GM23338 (cell line): ENCODE measurements at regions not wholly inside any gene's neighbourhood (a gene's known extent, or its start where the extent isn't known, plus 50 kb on each side); places are given as distances from the start of the nearest gene placed in this dataset.
A peak's percentile ranks its signal among the peaks of the same experiment; 100 is the strongest.

Source experiments
- ATAC-seq: fragments of 200-7000 bp; cut with Tn5 transposase; 3 replicates; pipeline ENCODE4 v1.9.1; 2020
- DNase-seq: peaks from one replicate; pipeline ENCODE4 v3.0.0-alpha.2; 2015; ENCODE audit warnings: low spot score
- H2AFZ ChIP-seq: fragments of 200-600 bp; sonication (generic); 2 replicates; pipeline ENCODE4 v1.8.0; 2016; ENCODE audit warnings: antibody characterized with exemption, mild to moderate bottlenecking, moderate library complexity
- H3F3A ChIP-seq: fragments of 200-600 bp; sonication (generic); replicated peaks from 2 replicates; pipeline ENCODE4 v1.8.0; 2017; ENCODE audit warnings: antibody characterized with exemption, mixed run types, low read depth
- H3K27ac ChIP-seq: fragments of 200-600 bp; sonication (generic); 2 replicates; pipeline ENCODE4 v1.6.1; 2016; ENCODE audit warnings: low read depth
- H3K27me3 ChIP-seq: fragments of 200-600 bp; sonication (generic); 2 replicates; pipeline ENCODE4 v1.8.0; 2016; ENCODE audit warnings: mild to moderate bottlenecking, mixed run types, moderate library complexity; ENCODE audit not compliant: insufficient read depth
- H3K36me3 ChIP-seq: fragments of 200-600 bp; sonication (generic); 2 replicates; pipeline ENCODE4 v1.8.0; 2016; ENCODE audit warnings: mild to moderate bottlenecking; ENCODE audit not compliant: insufficient read depth
- H3K4me1 ChIP-seq: fragments of 200-600 bp; sonication (generic); 2 replicates; pipeline ENCODE4 v1.8.0; 2016; ENCODE audit warnings: mild to moderate bottlenecking, moderate library complexity; ENCODE audit not compliant: insufficient read depth
- H3K4me2 ChIP-seq: fragments of 200-600 bp; sonication (generic); 2 replicates; pipeline ENCODE4 v1.7.1; 2017; ENCODE audit warnings: mixed run types
- H3K4me3 ChIP-seq: fragments of 200-600 bp; sonication (generic); 2 replicates; pipeline ENCODE4 v1.6.1; 2016; ENCODE audit warnings: mixed run types
- H3K79me2 ChIP-seq: fragments of 200-600 bp; sonication (generic); replicated peaks from 2 replicates; pipeline ENCODE4 v1.8.0; 2017; ENCODE audit warnings: mild to moderate bottlenecking; ENCODE audit not compliant: insufficient read depth
- H3K9me2 ChIP-seq: fragments of 200-600 bp; sonication (generic); 2 replicates; pipeline ENCODE4 v1.8.0; 2017; ENCODE audit not compliant: insufficient read depth
- H4K20me1 ChIP-seq: fragments of 200-600 bp; sonication (generic); replicated peaks from 2 replicates; pipeline ENCODE4 v1.8.0; 2017; ENCODE audit warnings: mild to moderate bottlenecking; ENCODE audit not compliant: insufficient read depth
- H3K27ac Mint-ChIP-seq: 2 replicates; pipeline ENCODE4 v1.8.0; 2020; ENCODE audit warnings: inconsistent platforms, mild to moderate bottlenecking, moderate library complexity, mixed read lengths
- H3K27me3 Mint-ChIP-seq: 3 replicates; pipeline ENCODE4 v1.8.0; 2022; ENCODE audit warnings: low read depth, mild to moderate bottlenecking, moderate library complexity, mixed read lengths, inconsistent platforms; ENCODE audit not compliant: insufficient read depth, poor library complexity
- H3K36me3 Mint-ChIP-seq: 3 replicates; pipeline ENCODE4 v1.8.0; 2021; ENCODE audit warnings: low read depth, mild to moderate bottlenecking, inconsistent platforms, moderate library complexity, mixed read lengths
- H3K4me1 Mint-ChIP-seq: 3 replicates; pipeline ENCODE4 v1.8.0; 2020; ENCODE audit warnings: mild to moderate bottlenecking, inconsistent platforms, mixed read lengths
- H3K4me3 Mint-ChIP-seq: 3 replicates; pipeline ENCODE4 v1.8.0; 2021; ENCODE audit warnings: moderate library complexity, mild to moderate bottlenecking, inconsistent platforms, mixed read lengths
- H3K9me3 Mint-ChIP-seq: 3 replicates; pipeline ENCODE4 v1.8.0; 2020; ENCODE audit warnings: moderate library complexity, mild to moderate bottlenecking, inconsistent platforms, mixed read lengths
- CREB1 ChIP-seq: fragments of 250-450 bp; sonication (Bioruptor Pico); IDR thresholded peaks from 2 replicates; pipeline ENCODE4 v1.5.0; 2020; ENCODE audit warnings: low read depth, mild to moderate bottlenecking, moderate library complexity
- EZH2 ChIP-seq: fragments of 200-600 bp; sonication (generic); IDR thresholded peaks from one replicate; pipeline ENCODE4 v1.8.0; 2017; ENCODE audit warnings: antibody characterized with exemption, mild to moderate bottlenecking, low read depth; ENCODE audit not compliant: unreplicated experiment
- EZH2phosphoT487 ChIP-seq: fragments of 200-600 bp; sonication (generic); IDR thresholded peaks from one replicate; pipeline ENCODE4 v1.8.1; 2018; ENCODE audit warnings: antibody characterized with exemption; ENCODE audit not compliant: unreplicated experiment
- JUNB ChIP-seq: IDR thresholded peaks from one replicate; pipeline ENCODE4 v1.6.1; 2016; ENCODE audit warnings: antibody characterized with exemption; ENCODE audit not compliant: unreplicated experiment
- NANOG ChIP-seq: IDR thresholded peaks from 2 replicates; pipeline ENCODE4 v1.6.1; 2016; ENCODE audit warnings: antibody characterized with exemption, borderline replicate concordance
- POLR2AphosphoS5 ChIP-seq: IDR thresholded peaks from 2 replicates; pipeline ENCODE4 v1.6.1; 2016; ENCODE audit warnings: antibody characterized with exemption, low read depth
- STAT1 ChIP-seq: IDR thresholded peaks from one replicate; pipeline ENCODE4 v1.6.1; 2016; ENCODE audit warnings: antibody characterized with exemption; ENCODE audit not compliant: unreplicated experiment
- ZNF114 ChIP-seq: fragments of 250-450 bp; sonication (Bioruptor Pico); IDR thresholded peaks from 2 replicates; pipeline ENCODE4 v1.5.0; 2020; ENCODE audit warnings: mild to moderate bottlenecking, moderate library complexity
- ZNF331 ChIP-seq: fragments of 250-450 bp; sonication (Bioruptor Pico); IDR thresholded peaks from 2 replicates; pipeline ENCODE4 v1.5.0; 2020; ENCODE audit warnings: low read depth, mild to moderate bottlenecking, moderate library complexity
- TF ChIP-seq, protein P1 (sequence below), 2 experiments: fragments of 200-600 bp in 1 of 2; sonication (generic) in 1 of 2; conservative IDR thresholded peaks; 2 replicates each; pipeline versions ENCODE4 v1.5.1 to v1.6.1; 2016 to 2017; ENCODE audit warnings: antibody characterized with exemption in 2 of 2, low read depth in 2 of 2, mild to moderate bottlenecking in 2 of 2, moderate library complexity in 1 of 2
- TF ChIP-seq, protein P2 (sequence below): IDR thresholded peaks from 2 replicates; pipeline ENCODE4 v1.6.1; 2016; ENCODE audit warnings: antibody characterized with exemption
- TF ChIP-seq, protein P3 (sequence below): IDR thresholded peaks from one replicate; pipeline ENCODE4 v1.6.1; 2018; ENCODE audit warnings: antibody characterized with exemption; ENCODE audit not compliant: unreplicated experiment
- TF ChIP-seq, protein P4 (sequence below): fragments of 250-450 bp; sonication (Bioruptor Pico); IDR thresholded peaks from 2 replicates; pipeline ENCODE4 v1.5.0; 2020; ENCODE audit warnings: mild to moderate bottlenecking, moderate library complexity

DNA sequence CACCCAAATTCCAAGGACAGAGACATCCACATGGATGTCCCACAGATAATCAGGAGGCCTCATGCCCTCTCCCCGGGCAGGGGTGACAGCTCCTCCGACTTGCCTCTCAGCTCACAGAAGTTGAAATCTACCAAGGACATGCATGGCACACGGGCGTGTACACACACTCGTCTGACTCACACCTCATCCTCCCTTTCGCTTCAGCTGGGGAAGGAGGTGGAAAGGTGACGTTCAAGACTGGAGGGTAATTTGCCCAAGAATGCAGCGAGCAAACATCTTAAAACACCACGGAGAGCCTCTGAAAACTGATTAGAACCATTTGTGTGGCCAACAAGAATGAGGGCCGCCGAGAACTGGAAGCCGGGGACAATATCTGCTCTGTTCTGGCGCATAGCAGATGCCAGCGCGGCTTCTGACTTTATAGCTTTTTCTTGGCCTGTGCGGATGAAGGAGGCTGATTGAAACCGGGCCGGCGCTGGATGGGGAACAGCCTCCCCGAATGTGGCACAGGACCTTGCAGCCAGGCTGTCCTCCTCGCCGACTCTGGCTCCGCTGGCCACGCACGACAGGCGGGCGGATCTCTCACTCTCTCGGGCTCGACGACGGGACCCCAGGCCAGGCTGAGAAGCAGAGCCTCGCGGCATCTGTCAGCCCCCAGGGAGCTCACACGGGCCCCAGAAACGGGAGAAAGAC, 100.9 kb downstream of the C16orf95 start:
- H3F3A ChIP-seq: no peaks in the 10 kb centered on the region
- Mint-ChIP-seq H3K4me3 (no peak overlapping the region), H3K27ac (no peak overlapping the region), H3K36me3 (no peaks in the 10 kb centered on the region), H3K9me3 (no peaks in the 10 kb centered on the region), H3K27me3 (no peaks in the 10 kb centered on the region), H3K4me1 (no peaks in the 10 kb centered on the region)
- peak; percentile 37; the same call in 2 of the 3 replicates for ATAC-seq
- no peaks in the 10 kb centered on the region for H3K27me3 ChIP-seq
- H4K20me1 ChIP-seq: no peaks in the 10 kb centered on the region
- no peak overlapping the region for H3K4me3 ChIP-seq
- H2AFZ ChIP-seq: no peak overlapping the region; the same call in 1 of the 2 replicates
- DNase-seq: no peak
- TF ChIP-seq ZNF114 (no peak), EZH2phosphoT487 (no peak), POLR2AphosphoS5 (no peak), STAT1 (no peak), JUNB (no peak), EZH2 (no peak), NANOG (no peak), CREB1 (CRISPR knock-in tag) (no peak), ZNF331 (CRISPR knock-in tag) (no peak)
- TF ChIP-seq, protein P1, sequence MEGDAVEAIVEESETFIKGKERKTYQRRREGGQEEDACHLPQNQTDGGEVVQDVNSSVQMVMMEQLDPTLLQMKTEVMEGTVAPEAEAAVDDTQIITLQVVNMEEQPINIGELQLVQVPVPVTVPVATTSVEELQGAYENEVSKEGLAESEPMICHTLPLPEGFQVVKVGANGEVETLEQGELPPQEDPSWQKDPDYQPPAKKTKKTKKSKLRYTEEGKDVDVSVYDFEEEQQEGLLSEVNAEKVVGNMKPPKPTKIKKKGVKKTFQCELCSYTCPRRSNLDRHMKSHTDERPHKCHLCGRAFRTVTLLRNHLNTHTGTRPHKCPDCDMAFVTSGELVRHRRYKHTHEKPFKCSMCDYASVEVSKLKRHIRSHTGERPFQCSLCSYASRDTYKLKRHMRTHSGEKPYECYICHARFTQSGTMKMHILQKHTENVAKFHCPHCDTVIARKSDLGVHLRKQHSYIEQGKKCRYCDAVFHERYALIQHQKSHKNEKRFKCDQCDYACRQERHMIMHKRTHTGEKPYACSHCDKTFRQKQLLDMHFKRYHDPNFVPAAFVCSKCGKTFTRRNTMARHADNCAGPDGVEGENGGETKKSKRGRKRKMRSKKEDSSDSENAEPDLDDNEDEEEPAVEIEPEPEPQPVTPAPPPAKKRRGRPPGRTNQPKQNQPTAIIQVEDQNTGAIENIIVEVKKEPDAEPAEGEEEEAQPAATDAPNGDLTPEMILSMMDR (conservative IDR thresholded peaks at IDR 0.05; ENCODE audit: low read depth in 2 of 2): no peak
- TF ChIP-seq, protein P2, sequence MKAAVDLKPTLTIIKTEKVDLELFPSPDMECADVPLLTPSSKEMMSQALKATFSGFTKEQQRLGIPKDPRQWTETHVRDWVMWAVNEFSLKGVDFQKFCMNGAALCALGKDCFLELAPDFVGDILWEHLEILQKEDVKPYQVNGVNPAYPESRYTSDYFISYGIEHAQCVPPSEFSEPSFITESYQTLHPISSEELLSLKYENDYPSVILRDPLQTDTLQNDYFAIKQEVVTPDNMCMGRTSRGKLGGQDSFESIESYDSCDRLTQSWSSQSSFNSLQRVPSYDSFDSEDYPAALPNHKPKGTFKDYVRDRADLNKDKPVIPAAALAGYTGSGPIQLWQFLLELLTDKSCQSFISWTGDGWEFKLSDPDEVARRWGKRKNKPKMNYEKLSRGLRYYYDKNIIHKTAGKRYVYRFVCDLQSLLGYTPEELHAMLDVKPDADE: no peak
- TF ChIP-seq, protein P3, sequence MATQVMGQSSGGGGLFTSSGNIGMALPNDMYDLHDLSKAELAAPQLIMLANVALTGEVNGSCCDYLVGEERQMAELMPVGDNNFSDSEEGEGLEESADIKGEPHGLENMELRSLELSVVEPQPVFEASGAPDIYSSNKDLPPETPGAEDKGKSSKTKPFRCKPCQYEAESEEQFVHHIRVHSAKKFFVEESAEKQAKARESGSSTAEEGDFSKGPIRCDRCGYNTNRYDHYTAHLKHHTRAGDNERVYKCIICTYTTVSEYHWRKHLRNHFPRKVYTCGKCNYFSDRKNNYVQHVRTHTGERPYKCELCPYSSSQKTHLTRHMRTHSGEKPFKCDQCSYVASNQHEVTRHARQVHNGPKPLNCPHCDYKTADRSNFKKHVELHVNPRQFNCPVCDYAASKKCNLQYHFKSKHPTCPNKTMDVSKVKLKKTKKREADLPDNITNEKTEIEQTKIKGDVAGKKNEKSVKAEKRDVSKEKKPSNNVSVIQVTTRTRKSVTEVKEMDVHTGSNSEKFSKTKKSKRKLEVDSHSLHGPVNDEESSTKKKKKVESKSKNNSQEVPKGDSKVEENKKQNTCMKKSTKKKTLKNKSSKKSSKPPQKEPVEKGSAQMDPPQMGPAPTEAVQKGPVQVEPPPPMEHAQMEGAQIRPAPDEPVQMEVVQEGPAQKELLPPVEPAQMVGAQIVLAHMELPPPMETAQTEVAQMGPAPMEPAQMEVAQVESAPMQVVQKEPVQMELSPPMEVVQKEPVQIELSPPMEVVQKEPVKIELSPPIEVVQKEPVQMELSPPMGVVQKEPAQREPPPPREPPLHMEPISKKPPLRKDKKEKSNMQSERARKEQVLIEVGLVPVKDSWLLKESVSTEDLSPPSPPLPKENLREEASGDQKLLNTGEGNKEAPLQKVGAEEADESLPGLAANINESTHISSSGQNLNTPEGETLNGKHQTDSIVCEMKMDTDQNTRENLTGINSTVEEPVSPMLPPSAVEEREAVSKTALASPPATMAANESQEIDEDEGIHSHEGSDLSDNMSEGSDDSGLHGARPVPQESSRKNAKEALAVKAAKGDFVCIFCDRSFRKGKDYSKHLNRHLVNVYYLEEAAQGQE: no peak
- TF ChIP-seq, protein P4, sequence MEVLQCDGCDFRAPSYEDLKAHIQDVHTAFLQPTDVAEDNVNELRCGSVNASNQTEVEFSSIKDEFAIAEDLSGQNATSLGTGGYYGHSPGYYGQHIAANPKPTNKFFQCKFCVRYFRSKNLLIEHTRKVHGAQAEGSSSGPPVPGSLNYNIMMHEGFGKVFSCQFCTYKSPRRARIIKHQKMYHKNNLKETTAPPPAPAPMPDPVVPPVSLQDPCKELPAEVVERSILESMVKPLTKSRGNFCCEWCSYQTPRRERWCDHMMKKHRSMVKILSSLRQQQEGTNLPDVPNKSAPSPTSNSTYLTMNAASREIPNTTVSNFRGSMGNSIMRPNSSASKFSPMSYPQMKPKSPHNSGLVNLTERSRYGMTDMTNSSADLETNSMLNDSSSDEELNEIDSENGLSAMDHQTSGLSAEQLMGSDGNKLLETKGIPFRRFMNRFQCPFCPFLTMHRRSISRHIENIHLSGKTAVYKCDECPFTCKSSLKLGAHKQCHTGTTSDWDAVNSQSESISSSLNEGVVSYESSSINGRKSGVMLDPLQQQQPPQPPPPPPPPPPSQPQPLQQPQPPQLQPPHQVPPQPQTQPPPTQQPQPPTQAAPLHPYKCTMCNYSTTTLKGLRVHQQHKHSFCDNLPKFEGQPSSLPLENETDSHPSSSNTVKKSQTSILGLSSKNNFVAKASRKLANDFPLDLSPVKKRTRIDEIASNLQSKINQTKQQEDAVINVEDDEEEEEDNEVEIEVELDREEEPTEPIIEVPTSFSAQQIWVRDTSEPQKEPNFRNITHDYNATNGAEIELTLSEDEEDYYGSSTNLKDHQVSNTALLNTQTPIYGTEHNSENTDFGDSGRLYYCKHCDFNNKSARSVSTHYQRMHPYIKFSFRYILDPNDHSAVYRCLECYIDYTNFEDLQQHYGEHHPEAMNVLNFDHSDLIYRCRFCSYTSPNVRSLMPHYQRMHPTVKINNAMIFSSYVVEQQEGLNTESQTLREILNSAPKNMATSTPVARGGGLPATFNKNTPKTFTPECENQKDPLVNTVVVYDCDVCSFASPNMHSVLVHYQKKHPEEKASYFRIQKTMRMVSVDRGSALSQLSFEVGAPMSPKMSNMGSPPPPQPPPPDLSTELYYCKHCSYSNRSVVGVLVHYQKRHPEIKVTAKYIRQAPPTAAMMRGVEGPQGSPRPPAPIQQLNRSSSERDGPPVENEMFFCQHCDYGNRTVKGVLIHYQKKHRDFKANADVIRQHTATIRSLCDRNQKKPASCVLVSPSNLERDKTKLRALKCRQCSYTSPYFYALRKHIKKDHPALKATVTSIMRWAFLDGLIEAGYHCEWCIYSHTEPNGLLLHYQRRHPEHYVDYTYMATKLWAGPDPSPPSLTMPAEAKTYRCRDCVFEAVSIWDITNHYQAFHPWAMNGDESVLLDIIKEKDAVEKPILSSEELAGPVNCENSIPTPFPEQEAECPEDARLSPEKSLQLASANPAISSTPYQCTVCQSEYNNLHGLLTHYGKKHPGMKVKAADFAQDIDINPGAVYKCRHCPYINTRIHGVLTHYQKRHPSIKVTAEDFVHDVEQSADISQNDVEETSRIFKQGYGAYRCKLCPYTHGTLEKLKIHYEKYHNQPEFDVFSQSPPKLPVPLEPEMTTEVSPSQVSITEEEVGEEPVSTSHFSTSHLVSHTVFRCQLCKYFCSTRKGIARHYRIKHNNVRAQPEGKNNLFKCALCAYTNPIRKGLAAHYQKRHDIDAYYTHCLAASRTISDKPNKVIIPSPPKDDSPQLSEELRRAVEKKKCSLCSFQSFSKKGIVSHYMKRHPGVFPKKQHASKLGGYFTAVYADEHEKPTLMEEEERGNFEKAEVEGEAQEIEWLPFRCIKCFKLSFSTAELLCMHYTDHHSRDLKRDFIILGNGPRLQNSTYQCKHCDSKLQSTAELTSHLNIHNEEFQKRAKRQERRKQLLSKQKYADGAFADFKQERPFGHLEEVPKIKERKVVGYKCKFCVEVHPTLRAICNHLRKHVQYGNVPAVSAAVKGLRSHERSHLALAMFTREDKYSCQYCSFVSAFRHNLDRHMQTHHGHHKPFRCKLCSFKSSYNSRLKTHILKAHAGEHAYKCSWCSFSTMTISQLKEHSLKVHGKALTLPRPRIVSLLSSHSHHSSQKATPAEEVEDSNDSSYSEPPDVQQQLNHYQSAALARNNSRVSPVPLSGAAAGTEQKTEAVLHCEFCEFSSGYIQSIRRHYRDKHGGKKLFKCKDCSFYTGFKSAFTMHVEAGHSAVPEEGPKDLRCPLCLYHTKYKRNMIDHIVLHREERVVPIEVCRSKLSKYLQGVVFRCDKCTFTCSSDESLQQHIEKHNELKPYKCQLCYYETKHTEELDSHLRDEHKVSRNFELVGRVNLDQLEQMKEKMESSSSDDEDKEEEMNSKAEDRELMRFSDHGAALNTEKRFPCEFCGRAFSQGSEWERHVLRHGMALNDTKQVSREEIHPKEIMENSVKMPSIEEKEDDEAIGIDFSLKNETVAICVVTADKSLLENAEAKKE (CRISPR knock-in tag): no peak
- no peak overlapping the region for H3K27ac ChIP-seq
- H3K36me3 ChIP-seq: no peaks in the 10 kb centered on the region
- H3K9me2 ChIP-seq: peaks cover 8% of the 10 kb centered on the region; the same call in 1 of the 2 replicates
- H3K79me2 ChIP-seq: no peaks in the 10 kb centered on the region
- no peak overlapping the region for H3K4me2 ChIP-seq
- H3K4me1 ChIP-seq: no peaks in the 10 kb centered on the region
